GM21786 (cell line): ENCODE measurements at regions not wholly inside any gene's neighbourhood (a gene's known extent, or its start where the extent isn't known, plus 50 kb on each side); places are given as distances from the start of the nearest gene placed in this dataset.
"Not testable (repeated sequence)": the region's sequence is repeated elsewhere in the genome, so short reads cannot be mapped to it uniquely, and the experiment has no call there.

ENCODE experiments used
- ATAC-seq: cut with Tn5 transposase; IDR thresholded peaks from one replicate; pipeline ENCODE4 v1.9.1; 2021; ENCODE audit not compliant: unreplicated experiment

- ATAC-seq, result no peak
Measured at GRCh38 chr6:154629127-154629526, 104.1 kb upstream of the SCAF8 start.

- no peak for ATAC-seq
Measured at GRCh38 chr6:154632119-154632518, 101.1 kb upstream of the SCAF8 start.

GRCh38 chr6:154637392-154637791, 95.8 kb upstream of the SCAF8 start:
- ATAC-seq, result no peak

GRCh38 chr6:154638369-154638768, 94.8 kb upstream of the SCAF8 start:
- no peak for ATAC-seq

GRCh38 chr6:154639196-154639595, 94.0 kb upstream of the SCAF8 start:
- not testable (repeated sequence) for ATAC-seq

- no peak for ATAC-seq
Measured at GRCh38 chr6:154648188-154648887, 84.9 kb upstream of the SCAF8 start.

GRCh38 chr6:154648888-154649205, 84.4 kb upstream of the SCAF8 start:
- ATAC-seq, result no peak

GRCh38 chr6:154649721-154650120, 83.5 kb upstream of the SCAF8 start:
- ATAC-seq, result no peak

GRCh38 chr6:154650351-154650750, 82.9 kb upstream of the SCAF8 start:
- ATAC-seq, result no peak

GRCh38 chr6:154651656-154652055, 81.6 kb upstream of the SCAF8 start:
- no peak for ATAC-seq

GRCh38 chr6:154653385-154653784, 79.8 kb upstream of the SCAF8 start:
- ATAC-seq, result no peak

- ATAC-seq, result no peak
Measured at GRCh38 chr6:154653853-154654252, 79.4 kb upstream of the SCAF8 start.

GRCh38 chr6:154656660-154657059, 76.6 kb upstream of the SCAF8 start:
- no peak for ATAC-seq

GRCh38 chr6:154661768-154662167, 71.4 kb upstream of the SCAF8 start:
- no peak for ATAC-seq

- no peak for ATAC-seq
Measured at GRCh38 chr6:154664287-154664686, 68.9 kb upstream of the SCAF8 start.

- no peak for ATAC-seq
Measured at GRCh38 chr6:154668156-154668555, 65.1 kb upstream of the SCAF8 start.

- no peak for ATAC-seq
Measured at GRCh38 chr6:154672086-154672485, 61.1 kb upstream of the SCAF8 start.

- no peak for ATAC-seq
Measured at GRCh38 chr6:154673919-154674318, 59.3 kb upstream of the SCAF8 start.

GRCh38 chr6:154675602-154676088, 57.6 kb upstream of the SCAF8 start:
- peak; percentile 100 for ATAC-seq

- ATAC-seq, result no peak
Measured at GRCh38 chr6:154682633-154683125, 50.5 kb upstream of the SCAF8 start.
